T-helper 1 cell treated with Interleukin-12 subunit alpha and Interleukin-12 subunit beta and Interleukin-4 antibody, amounts not matched to agents 30 ng/mL and 1 ng/mL, for 36 hours (primary cell): ENCODE measurements at regions not wholly inside any gene's neighbourhood (a gene's known extent, or its start where the extent isn't known, plus 50 kb on each side); places are given as distances from the start of the nearest gene placed in this dataset.

Experiments used
- intact Hi-C: fragments of 100-400 bp; cut with micrococcal nuclease; formaldehyde crosslinking; loops from one replicate; pipeline ENCODE4 v1.15.1; 2024

DNA sequence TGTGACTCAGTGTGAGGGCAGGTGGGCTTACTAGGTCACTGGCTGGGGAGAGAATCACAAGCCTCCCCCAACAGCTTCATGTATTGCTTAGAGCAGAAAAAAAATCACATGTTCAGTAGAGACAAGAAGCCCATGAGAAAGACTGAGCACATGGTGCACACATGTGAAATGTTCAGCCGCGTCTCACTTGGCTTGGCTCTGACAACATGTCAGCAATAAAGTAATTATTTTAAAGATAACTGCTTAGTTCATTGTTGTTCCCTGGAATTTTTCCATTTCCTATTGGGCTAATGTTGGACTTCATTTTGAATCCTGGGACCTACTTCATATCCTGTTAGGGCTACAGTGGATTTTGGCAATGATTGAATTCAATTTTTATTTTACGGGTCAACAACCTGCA lies 222.6 kb downstream of the C6orf118 start:
- intact Hi-C loops: no loop called here

DNA sequence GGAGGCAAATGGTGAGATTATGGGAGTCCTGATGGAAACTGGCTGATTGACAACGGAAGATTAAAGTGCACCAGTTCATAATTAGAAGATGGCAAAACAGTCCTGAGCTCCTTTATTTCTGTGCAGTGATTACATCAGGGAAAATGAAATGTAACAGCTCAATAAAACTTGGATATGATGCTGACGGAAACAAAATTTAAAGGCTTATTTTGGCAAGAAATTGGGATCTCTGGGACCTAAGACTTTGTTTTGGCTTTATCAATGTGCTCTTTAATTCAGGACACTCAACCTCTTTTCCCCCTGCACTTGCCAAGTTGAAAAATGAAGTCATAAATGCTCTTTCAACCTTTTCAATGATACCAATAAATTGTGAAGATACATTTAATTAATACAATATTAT lies 226.8 kb downstream of the C6orf118 start:
- intact Hi-C loops: no loop called here

DNA sequence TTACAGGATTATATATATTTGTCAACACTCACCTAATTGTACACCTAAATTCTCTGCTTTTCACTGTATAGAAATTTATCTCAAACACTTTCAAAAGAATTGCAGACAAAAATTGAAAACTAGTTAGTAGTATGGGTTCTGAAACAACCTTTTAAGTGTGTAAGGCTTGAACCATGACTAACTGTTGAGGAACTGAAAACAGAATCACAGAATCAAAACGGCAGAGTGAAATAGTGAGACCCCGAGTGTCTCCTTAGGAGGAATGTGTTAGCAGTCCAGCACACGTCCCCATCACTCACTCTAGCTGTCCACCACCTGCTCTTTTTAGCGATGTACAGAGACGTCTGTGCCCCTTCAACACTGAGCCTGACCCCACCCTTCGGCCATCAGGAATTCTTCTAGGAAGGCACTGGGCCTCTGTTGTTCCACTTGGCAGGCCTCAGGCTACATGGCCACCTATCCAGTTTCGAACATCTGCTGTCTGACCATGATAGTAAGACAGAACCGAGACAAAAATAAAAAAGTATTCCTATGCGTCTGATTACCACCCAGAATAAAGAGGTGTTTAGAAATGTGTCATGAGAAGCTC lies 227.4 kb downstream of the C6orf118 start:
- intact Hi-C loops: no loop called here

DNA sequence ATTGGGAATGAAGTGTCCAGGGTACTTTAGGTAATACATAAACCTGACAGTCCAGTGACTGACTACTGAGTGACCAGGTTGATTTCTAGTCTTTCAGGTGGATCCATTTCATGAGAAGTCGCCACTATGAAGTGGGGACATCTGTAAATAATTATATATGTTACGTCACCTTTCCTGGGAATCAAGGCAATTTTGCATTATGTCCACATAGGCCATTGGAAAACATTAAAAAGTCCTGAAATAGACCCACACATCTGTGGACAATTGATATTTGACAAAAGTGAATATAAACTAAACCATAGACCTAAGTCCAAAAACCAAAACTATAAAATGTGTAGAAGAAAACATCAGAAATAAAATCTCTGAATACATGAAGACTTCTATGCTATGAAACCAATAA lies 231.5 kb downstream of the C6orf118 start:
- intact Hi-C loops: no loop called here

DNA sequence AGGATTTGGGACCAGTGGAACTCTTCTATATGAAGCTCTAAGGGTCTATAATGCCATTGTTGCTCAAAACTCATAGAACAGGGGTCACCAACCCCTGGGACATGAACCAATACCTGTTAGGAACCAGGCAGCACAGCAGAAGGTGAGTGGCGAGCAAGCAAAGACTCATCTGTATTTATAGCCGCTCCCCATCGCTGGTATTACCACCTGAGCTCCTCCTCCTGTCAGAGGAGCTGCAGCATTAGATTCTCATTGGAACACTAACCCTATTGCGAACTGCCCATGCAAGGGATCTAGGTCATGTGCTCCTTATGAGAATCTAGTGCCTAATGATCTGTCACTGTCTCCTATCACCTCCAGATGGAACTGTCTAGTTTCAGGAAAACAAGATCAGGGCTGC lies 237.5 kb downstream of the C6orf118 start:
- intact Hi-C loops: no loop called here

DNA sequence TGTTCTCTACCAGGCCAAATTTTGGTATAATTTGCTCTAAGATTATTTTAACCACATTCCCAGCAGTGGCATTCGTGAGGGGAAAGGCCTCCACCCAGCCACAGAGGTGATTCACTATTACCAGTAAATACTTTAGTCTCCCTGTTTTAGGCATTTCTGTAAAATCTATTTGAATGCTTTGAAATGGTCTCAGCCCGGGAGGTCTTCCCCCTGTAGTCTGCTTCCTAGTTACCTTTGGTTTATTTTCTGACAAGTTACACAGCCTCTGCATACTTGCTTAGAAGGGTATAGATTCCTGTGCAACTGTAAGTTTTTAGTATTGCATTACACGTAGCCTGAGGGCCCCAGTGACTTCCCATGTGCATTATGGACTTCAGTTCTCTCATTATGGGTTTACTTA lies 248.7 kb downstream of the C6orf118 start:
- intact Hi-C loops: no loop called here

DNA sequence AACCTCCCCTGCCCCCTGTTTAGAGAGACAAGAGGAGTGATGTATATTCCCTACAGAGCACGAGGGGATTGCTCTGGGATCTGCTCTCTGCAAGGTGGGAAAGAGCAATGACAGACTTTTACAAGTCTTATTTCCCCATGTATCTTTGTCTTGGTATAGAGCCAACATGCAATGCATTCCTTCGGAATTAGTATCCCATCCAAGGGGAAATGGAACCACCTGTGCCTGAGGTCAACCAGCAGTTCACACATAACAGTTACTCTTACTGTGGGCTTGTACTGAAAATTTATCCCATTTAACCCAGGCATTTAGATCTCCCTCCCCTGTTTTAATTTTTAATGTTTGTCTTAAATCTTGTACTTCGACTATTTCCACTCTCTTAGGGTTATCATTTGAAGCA lies 250.4 kb downstream of the C6orf118 start:
- intact Hi-C loops: no loop called here

DNA sequence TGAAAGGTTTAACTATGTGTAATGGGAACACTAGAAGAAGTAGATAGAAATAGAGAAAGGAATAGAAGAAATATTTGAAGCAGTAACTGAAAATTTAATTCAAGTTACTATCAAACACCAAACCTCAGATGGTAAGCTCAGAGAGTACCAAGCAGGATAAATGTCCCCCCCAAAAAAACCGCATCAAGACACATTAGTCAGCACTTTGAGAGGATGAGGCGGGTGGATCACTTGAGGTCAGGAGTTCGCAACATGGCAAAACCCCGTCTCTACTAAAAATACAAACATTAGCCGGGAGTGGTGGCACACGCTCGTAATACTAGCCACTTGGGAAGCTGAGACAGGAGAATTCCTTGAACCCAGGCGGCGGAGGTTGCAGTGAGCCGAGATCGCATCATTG lies 253.1 kb downstream of the C6orf118 start:
- intact Hi-C loops: no loop called here

DNA sequence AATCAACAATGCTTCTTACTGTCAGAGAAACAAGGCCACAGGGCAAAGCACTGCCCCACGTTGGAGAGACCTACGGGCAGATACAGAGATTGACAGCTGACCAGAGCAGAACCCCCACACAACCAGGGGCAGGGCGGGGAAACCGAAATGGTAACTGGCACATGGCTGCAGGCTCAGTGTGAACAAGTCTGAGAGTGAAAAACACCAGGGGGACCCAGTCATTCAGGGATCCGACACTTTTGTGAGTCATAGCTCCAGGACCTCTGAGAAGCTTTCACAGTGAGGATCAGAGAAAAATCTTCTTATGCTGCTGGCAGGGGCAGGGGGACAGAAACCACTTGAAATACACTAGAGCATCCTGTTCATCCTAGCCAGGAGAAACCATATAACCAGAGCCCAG lies 254.2 kb downstream of the C6orf118 start:
- intact Hi-C loops: no loop called here

DNA sequence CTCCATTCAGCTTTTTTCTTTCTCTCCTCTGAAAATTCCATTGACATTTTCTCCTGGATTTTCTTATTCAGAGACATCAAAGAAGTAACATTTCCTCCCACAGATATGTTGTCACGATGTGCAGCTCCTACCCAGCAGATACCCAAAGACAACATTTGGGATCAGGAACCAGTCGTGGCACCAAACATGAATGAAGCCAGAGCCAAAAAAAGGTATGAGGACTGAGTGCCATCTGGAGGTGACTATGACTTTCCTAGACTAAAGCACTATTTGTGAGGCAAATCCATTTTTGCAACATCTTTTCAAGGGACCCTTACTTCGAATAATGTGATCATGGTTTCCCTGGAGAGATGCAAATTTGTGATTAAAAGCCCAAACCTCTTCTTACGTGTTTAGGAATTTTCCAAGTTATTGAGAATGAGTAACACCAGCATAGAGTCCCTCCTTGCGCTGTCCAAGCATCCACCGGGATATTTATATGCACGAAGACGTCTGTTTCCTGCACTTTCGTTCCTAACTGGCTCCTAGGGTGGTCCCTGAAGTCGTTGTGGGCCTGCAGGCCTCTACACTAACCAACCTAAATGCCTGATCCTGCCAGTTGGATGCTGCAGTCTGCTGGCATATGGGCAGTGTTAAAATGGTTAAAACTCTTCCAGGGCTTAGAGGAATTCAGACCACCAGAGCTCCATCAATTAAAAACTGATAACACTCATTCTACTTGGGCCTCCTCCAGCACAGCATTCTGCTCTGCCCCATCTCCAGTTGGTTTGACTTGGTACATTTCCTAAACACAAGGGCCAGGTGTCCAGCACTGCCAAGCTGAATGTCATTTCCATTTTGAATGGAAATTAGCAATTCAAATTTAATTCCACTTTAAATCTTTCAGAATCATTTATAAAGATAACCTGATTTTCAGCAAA lies 256.6 kb downstream of the C6orf118 start:
- intact Hi-C loops: no loop called here

DNA sequence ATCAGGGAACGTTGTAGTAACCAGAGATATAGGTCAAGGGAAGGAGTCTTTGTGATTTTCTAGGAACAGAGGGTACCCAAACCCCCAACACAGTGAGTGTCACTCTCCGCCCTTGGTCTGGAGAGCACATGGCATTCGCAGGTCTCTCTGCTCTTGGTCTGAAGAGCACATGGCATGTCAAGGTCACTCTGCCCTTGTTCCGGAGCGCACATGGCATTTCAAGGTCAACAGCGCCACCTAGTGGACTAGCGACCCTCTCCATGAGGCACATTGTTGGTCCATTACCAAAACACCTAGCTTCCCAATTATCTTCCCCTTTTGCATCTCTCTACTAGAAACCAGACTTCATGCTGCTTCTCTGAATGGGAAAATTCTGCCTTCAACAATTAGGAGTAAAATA lies 260.0 kb downstream of the C6orf118 start:
- intact Hi-C loops: no loop called here

DNA sequence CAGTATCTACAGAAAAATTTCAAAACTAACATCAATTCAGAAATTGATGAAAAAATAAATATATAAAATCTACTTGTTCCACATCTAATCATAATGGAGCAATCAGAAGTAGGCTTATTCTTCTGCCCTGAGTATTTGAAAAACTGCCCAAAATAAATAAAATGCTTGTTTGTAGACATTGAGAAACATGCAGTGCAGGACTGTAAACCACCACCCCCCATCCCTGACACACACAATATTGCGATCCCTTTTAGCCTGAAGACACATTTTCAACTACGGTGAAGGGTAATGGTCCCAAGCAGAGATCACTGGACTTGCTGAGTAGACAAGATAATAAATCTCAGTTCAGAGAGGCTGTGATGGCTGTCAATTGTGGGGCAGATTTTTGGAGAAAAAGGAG lies 261.5 kb downstream of the C6orf118 start:
- intact Hi-C loops: no loop called here

DNA sequence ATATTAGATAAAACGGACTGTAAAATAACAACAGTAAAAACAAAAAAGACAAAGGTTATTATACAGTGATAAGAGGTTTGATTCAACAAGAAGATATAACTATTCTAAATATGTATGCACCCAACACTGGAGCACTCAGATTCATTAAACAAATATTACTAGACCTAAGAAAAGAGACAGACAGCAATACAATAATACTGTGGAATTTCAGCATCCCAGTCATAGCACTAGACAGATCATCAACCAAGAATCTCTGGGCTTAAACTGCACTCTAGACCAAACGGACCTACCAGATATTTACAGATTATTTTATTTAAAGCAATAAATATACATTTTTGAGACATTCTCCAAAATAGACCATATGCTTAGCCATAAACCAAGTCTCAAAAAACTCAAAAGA lies 263.8 kb downstream of the C6orf118 start:
- intact Hi-C loops: no loop called here

DNA sequence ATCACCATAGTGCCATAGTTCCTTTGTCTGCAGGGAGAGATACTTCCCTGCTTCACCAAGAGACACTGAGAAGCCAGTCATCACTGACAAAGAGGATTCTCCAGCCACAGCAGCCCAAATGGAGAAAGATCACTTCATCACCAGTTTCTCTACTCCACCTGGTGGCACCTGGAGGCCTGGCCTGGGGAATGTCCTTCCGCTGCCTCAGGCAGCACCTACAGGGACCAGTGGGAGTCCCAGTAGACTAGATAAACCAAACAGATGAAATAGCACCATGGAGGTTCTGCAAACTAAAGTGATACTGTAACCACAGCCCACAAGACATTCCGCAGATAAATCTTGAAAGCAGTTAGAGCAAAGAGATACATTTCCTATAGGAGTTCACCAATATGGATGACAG lies 266.5 kb downstream of the C6orf118 start:
- intact Hi-C loops: no loop called here

DNA sequence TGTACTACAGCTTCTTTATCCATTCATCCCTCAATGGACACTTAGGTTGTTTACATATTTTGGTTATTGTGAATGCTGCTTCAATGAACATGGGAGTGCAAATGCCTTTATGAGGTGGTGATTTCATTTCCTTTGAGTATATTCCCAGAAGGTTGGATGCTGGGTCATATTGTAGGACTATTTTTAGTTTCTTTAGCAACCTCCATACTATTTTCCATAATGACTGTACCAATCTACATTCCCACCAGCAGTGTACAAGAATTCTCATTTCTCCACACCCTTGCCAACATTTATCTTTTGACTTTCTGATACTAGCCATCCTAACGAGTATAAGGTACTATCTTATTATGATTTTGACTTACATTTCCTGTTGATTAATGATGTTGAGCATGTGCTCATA lies 269.0 kb downstream of the C6orf118 start:
- intact Hi-C loops: no loop called here

DNA sequence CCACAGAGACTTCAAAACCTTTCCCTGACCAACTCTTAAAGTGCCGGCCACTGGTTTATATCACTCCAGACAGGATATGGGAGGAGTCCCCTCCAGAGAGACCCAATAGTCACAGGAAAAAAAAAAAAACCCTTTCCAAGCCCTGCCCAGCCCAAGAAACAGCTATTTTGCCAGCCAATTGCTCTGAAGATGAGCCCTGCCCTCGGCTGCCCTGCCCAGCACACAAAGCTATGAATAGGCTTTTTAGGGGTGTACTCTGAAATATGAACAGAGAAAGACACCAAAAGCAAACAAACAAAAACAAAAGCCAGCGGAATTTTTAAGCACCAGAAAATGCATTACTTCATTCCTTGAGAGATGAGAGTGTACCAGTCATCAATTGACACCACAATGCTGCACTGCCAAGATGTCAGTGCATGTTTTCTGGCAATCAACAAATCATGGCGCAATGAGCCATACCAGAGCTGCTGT lies 275.1 kb downstream of the C6orf118 start:
- intact Hi-C loops: no loop called here

DNA sequence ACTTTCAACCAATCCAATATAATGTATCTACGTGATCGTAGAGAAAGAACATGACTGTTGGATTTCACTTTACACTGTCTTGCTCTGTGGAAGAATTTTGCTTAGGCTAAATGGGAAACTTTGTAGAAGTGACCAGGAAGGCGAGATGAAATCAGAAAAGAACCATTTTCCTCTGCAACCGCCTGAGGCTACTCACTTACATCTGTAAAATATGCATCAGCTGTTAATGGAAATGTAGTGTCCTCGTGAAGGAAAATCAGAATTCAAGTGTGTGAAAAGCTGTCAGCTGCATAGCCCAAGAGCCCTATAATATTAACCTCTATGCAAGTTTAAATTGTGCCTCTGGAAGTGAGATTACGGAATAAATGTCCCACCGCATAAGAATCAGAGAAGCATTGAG lies 277.9 kb downstream of the C6orf118 start:
- intact Hi-C loops: no loop called here

DNA sequence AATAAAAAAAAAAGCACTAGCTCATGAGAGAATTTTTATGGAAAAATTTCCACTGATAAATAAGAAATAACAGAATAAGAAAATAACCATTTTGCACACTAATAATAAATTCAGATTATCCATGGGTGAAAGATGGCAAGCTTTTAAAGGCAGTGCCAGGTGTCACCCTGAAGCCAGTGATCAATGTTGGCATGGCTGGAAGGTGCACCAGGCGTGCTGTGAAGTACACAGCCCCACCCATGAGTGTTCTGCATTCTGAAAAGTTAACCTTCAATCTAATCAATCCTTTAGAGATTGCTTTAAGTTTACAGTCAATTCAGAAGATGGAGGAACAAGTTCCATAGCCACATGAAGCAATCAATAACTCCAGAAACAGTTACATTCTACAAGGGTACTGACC lies 284.4 kb downstream of the C6orf118 start:
- intact Hi-C loops: no loop called here

DNA sequence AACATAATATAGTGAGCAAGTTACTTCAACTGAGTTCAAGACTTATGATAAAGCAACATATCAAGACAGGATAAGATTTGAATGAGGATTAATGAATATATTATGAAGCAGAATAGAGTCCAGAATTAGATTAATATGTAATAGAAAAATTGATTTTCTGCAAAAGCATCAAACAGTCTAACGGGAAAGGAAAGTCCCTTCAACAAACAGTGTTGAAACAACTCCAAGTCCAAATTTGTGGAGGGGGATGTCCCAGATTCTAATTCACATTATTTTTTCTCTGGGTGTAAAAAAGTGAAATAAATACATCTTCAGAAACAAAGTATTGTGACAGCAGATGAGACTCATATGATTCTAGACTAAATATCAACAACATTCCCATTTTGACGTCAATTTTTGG lies 289.7 kb downstream of the C6orf118 start:
- intact Hi-C loops: no loop called here

DNA sequence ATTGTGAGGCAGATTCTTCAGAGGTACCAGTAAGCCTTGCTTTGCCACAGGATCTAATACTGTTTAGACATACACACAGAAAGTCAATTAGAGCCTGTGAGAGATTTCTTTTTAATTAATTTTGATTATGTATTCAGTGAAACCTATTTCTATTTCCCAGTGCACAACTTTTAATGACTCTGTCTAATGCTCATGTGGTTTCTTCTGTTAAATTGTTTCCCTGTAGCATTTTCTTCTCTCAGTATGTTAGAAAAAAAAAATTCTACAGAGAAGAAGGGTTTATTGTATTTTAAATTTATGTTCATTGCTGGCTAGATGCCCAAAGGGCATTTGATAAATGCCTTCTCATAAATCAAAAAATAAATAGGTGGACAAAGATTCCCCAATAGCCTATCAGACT lies 293.7 kb downstream of the C6orf118 start:
- intact Hi-C loops: no loop called here

DNA sequence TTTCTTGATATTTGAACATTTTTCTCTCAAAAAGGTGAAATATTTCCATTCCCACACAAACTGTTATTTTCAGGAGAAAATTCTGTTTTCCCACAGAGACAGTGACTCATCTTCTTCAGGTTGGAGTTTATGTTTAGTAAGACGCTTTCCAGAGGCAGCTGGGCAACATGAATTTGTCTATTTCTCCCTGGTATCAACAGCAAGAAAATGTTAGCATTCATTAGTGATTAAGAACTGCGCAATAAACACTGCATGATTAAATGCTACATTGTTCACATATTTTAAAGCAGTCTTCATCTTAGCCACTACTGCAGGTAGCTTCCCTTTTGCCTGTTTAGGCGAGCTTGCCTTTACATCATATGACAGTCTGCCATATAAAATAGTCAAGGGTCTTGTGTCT lies 295.7 kb downstream of the C6orf118 start:
- intact Hi-C loops: no loop called here

DNA sequence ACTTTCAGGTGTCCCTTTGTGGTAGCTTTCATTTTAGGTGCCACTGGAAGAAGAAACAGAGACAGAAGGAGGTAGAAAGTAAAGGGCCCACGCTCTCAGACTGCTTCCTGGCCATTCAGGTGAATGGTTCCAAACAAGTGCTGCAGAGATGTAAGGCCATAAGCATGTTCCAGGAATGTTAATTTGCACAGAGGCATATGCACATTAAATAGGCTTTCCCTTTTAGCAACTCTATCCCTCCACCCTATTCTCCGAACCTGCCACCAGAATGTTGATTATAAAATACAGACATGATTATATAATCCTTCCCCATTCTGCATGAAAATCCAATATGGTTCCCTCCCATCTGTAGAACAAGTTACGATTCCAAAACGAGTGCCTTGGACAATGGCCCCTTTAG lies 297.2 kb downstream of the C6orf118 start:
- intact Hi-C loops: no loop called here
